ENCODE measurements at regions not wholly inside any gene's neighbourhood (a gene's known extent, or its start where the extent isn't known, plus 50 kb on each side); places are given as distances from the start of the nearest gene placed in this dataset.

- H3K4me3 ChIP-seq (ENCODE audit: low read length), result no peak overlapping the region
These were observed 139.6 kb upstream of the NETO1 start for GRCh38 chr18:73007195-73007914.

GRCh38 chr18:73006331-73006730 is 138.5 kb upstream of the NETO1 start:
- DNase-seq (no peak), ATAC-seq (no peak)
- peaks cover 18 to 21% of the 10 kb centered on the region in 2 donors for H3K9me3 Mint-ChIP-seq
- H3K4me3 ChIP-seq (ENCODE audit: low read length), result no peak overlapping the region
- 82% methylated on average over 2 of the region's 3 CpGs for WGBS (ENCODE audit: insufficient coverage)
- no peaks in the 10 kb centered on the region for H3K27me3 Mint-ChIP-seq (ENCODE audit: low read depth in 2 of 2)
- no peaks in the 10 kb centered on the region for H3K27me3 ChIP-seq (ENCODE audit: control insufficient read depth, insufficient read depth, low read length)
- no peak overlapping the region for H3K27ac ChIP-seq (ENCODE audit: low read length)
- H3K4me3 Mint-ChIP-seq, result no peak overlapping the region
- no peaks in the 10 kb centered on the region for H3K36me3 Mint-ChIP-seq
- H3K27ac Mint-ChIP-seq, result no peak overlapping the region
- H3K4me1 Mint-ChIP-seq, result no peaks in the 10 kb centered on the region
- H3K9me3 ChIP-seq (ENCODE audit: control insufficient read depth, insufficient read depth, low read length), result no peaks in the 10 kb centered on the region
- H3K36me3 ChIP-seq (ENCODE audit: control insufficient read depth, insufficient read depth, low read length), result no peaks in the 10 kb centered on the region
- no peak for TF ChIP-seq CTCF (IDR thresholded peaks at IDR 0.05)
- no peaks in the 10 kb centered on the region for H3K4me1 ChIP-seq (ENCODE audit: control insufficient read depth, insufficient read depth, low read length)
- intact Hi-C loops (cut with micrococcal nuclease), result no loop called here

More at GRCh38 chr18:73007195-73007914, 139.6 kb upstream of the NETO1 start:
- ATAC-seq (no peak), DNase-seq (no peak)
- no peak overlapping the region for H3K27ac Mint-ChIP-seq
- H3K4me1 ChIP-seq (ENCODE audit: control insufficient read depth, insufficient read depth, low read length), result no peaks in the 10 kb centered on the region
- no peak overlapping the region for H3K4me3 Mint-ChIP-seq
- intact Hi-C loops (cut with micrococcal nuclease), result no loop called here
- H3K9me3 ChIP-seq (ENCODE audit: control insufficient read depth, insufficient read depth, low read length), result peaks cover 3% of the 10 kb centered on the region
- TF ChIP-seq CTCF (IDR thresholded peaks at IDR 0.05), result no peak
- H3K4me1 Mint-ChIP-seq, result no peaks in the 10 kb centered on the region
- peaks cover 18 to 21% of the 10 kb centered on the region in 2 donors for H3K9me3 Mint-ChIP-seq
- H3K36me3 ChIP-seq (ENCODE audit: control insufficient read depth, insufficient read depth, low read length), result no peaks in the 10 kb centered on the region
- H3K27me3 Mint-ChIP-seq (ENCODE audit: low read depth in 2 of 2), result no peaks in the 10 kb centered on the region
- no peaks in the 10 kb centered on the region for H3K36me3 Mint-ChIP-seq
- 11% methylated on average over 4 of the region's 6 CpGs for WGBS (ENCODE audit: insufficient coverage)
- H3K27ac ChIP-seq (ENCODE audit: low read length), result peak overlapping the region; percentile 50
- H3K27me3 ChIP-seq (ENCODE audit: control insufficient read depth, insufficient read depth, low read length), result no peaks in the 10 kb centered on the region

GRCh38 chr18:73004260-73004659 is 136.5 kb upstream of the NETO1 start:
- no peak overlapping the region for H3K4me3 Mint-ChIP-seq
- no peaks in the 10 kb centered on the region for H3K36me3 Mint-ChIP-seq
- DNase-seq, result no peak
- H3K9me3 ChIP-seq (ENCODE audit: control insufficient read depth, insufficient read depth, low read length), result no peaks in the 10 kb centered on the region
- WGBS (ENCODE audit: insufficient coverage), result 89% methylated on average over 2 of the region's 2 CpGs
- ATAC-seq, result no peak
- peaks cover 10 to 12% of the 10 kb centered on the region in 2 donors for H3K9me3 Mint-ChIP-seq
- H3K4me1 Mint-ChIP-seq, result no peaks in the 10 kb centered on the region
- H3K36me3 ChIP-seq (ENCODE audit: control insufficient read depth, insufficient read depth, low read length), result no peaks in the 10 kb centered on the region
- intact Hi-C loops (cut with micrococcal nuclease), result no loop called here
- H3K27ac ChIP-seq (ENCODE audit: low read length), result no peak overlapping the region
- no peaks in the 10 kb centered on the region for H3K27me3 ChIP-seq (ENCODE audit: control insufficient read depth, insufficient read depth, low read length)
- TF ChIP-seq CTCF (IDR thresholded peaks at IDR 0.05), result no peak
- no peak overlapping the region for H3K4me3 ChIP-seq (ENCODE audit: low read length)
- no peaks in the 10 kb centered on the region for H3K27me3 Mint-ChIP-seq (ENCODE audit: low read depth in 2 of 2)
- no peaks in the 10 kb centered on the region for H3K4me1 ChIP-seq (ENCODE audit: control insufficient read depth, insufficient read depth, low read length)
- H3K27ac Mint-ChIP-seq, result no peak overlapping the region
